ENCODE measurements at regions not wholly inside any gene's neighbourhood (a gene's known extent, or its start where the extent isn't known, plus 50 kb on each side); places are given as distances from the start of the nearest gene placed in this dataset.
A peak's percentile ranks its signal among the peaks of the same experiment; 100 is the strongest.

- Histone ChIP-seq H3K36me3 (ENCODE audit: insufficient read depth, insufficient read length, low read length) (no peaks in the 10 kb centered on the region), H3K4me1 (ENCODE audit: insufficient read depth, insufficient read length) (peaks cover 5% of the 10 kb centered on the region), H3K9ac (ENCODE audit: insufficient read length, low read depth) (no peak overlapping the region), H3K9me3 (ENCODE audit: insufficient read depth, low read length) (no peaks in the 10 kb centered on the region), H3K4me3 (ENCODE audit: insufficient read length, low read depth) (no peak overlapping the region), H3K27me3 (ENCODE audit: insufficient read depth, insufficient read length) (no peaks in the 10 kb centered on the region)
- DNase-seq (ENCODE audit: low read depth, low spot score): no peak
- no peak for TF ChIP-seq ZNF274 (IDR thresholded peaks at IDR 0.05; ENCODE audit: low read depth, low read length)
- TF ChIP-seq YY1 (IDR thresholded peaks at IDR 0.05; ENCODE audit: insufficient read depth, insufficient read length): no peak
- TF ChIP-seq SUZ12 (IDR thresholded peaks at IDR 0.05; ENCODE audit: extremely low read depth, insufficient read depth, insufficient read length): no peak
Observed at GRCh38 chr1:200333329-200333728, 76.5 kb downstream of the ZNF281 start.

DNA sequence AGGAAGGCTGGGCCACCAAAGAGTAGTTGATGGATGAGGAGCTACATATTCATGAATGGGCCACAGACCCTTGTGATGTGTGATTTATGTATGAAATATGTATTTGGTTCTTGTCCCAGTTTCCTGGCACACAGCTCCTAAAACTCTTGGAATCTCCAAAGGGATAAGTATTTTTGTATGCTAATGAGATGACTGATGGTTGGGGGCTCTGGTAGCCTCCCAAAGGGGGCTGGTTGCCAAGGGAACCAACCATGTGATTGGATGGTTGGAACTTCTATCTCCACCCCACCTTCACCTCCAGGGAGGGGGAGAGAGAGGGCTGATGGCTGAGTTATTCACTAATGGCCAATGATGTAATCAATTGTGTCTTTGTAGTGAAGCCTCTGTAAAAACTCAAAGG is 77.1 kb downstream of the ZNF281 start:
- H3K27me3 ChIP-seq (ENCODE audit: insufficient read depth, insufficient read length): no peaks in the 10 kb centered on the region

DNA sequence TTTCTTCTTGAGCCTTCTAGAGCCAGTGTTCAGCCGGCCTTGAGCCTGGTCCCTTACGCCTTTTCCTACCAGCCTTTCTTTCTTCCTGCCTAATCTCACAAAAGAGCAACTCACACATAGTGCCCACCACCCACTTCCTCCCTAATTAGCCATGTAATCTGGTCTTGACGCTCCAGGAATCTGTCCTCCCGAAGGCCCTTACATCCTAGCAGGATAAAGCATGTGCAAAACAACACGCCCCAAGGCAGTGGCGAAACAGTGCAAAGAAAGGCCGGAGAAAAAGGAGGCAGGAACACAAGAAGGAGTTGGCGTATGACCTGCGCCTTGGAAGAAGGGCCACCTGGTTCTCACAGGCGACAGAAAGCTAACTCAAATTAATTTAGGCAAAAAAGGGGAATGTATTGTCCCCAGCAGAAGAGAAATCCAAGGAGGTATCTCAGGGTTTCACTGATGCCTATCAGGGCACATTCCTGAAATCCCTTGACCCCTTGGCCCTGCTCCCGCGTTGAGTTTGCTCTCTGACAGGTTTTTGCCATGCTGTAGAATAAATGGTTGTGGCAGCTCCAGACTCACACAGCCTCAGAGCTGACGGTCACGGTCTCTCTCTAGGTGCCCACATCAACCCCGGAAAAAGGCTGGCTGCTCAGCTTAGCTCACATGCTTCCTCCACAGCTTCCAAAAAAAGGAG is 79.0 kb downstream of the ZNF281 start:
- TF ChIP-seq YY1 (IDR thresholded peaks at IDR 0.05; ENCODE audit: insufficient read depth, insufficient read length) (no peak), ZNF274 (IDR thresholded peaks at IDR 0.05; ENCODE audit: low read depth, low read length) (no peak), SUZ12 (IDR thresholded peaks at IDR 0.05; ENCODE audit: extremely low read depth, insufficient read depth, insufficient read length) (no peak)
- no peak overlapping the region for H3K9ac ChIP-seq (ENCODE audit: insufficient read length, low read depth)
- H3K9me3 ChIP-seq (ENCODE audit: insufficient read depth, low read length): no peaks in the 10 kb centered on the region
- no peaks in the 10 kb centered on the region for H3K27me3 ChIP-seq (ENCODE audit: insufficient read depth, insufficient read length)
- H3K4me1 ChIP-seq (ENCODE audit: insufficient read depth, insufficient read length): peaks cover 5% of the 10 kb centered on the region
- H3K36me3 ChIP-seq (ENCODE audit: insufficient read depth, insufficient read length, low read length): no peaks in the 10 kb centered on the region
- peak; percentile 66 for DNase-seq (ENCODE audit: low read depth, low spot score)
- H3K4me3 ChIP-seq (ENCODE audit: insufficient read length, low read depth): no peak overlapping the region

More for the DNA sequence above, 77.1 kb downstream of the ZNF281 start:
- DNase-seq (ENCODE audit: low read depth, low spot score): no peak
- no peaks in the 10 kb centered on the region for H3K36me3 ChIP-seq (ENCODE audit: insufficient read depth, insufficient read length, low read length)
- TF ChIP-seq YY1 (IDR thresholded peaks at IDR 0.05; ENCODE audit: insufficient read depth, insufficient read length) (no peak), SUZ12 (IDR thresholded peaks at IDR 0.05; ENCODE audit: extremely low read depth, insufficient read depth, insufficient read length) (no peak), ZNF274 (IDR thresholded peaks at IDR 0.05; ENCODE audit: low read depth, low read length) (no peak)
- peaks cover 5% of the 10 kb centered on the region for H3K4me1 ChIP-seq (ENCODE audit: insufficient read depth, insufficient read length)
- no peak overlapping the region for H3K9ac ChIP-seq (ENCODE audit: insufficient read length, low read depth)
- H3K9me3 ChIP-seq (ENCODE audit: insufficient read depth, low read length): no peaks in the 10 kb centered on the region
- no peak overlapping the region for H3K4me3 ChIP-seq (ENCODE audit: insufficient read length, low read depth)

GRCh38 chr1:200329208-200329882 is 80.5 kb downstream of the ZNF281 start:
- no peak overlapping the region for H3K9ac ChIP-seq (ENCODE audit: insufficient read length, low read depth)
- no peak overlapping the region for H3K4me3 ChIP-seq (ENCODE audit: insufficient read length, low read depth)
- TF ChIP-seq YY1 (IDR thresholded peaks at IDR 0.05; ENCODE audit: insufficient read depth, insufficient read length): no peak
- no peak for TF ChIP-seq SUZ12 (IDR thresholded peaks at IDR 0.05; ENCODE audit: extremely low read depth, insufficient read depth, insufficient read length)
- TF ChIP-seq ZNF274 (IDR thresholded peaks at IDR 0.05; ENCODE audit: low read depth, low read length): no peak
- no peaks in the 10 kb centered on the region for H3K36me3 ChIP-seq (ENCODE audit: insufficient read depth, insufficient read length, low read length)
- no peak for DNase-seq (ENCODE audit: low read depth, low spot score)
- peaks cover 5% of the 10 kb centered on the region for H3K4me1 ChIP-seq (ENCODE audit: insufficient read depth, insufficient read length)
- H3K9me3 ChIP-seq (ENCODE audit: insufficient read depth, low read length): 0 out of 2 replicates have a peak, but pooled peaks cover 2% of the 10 kb centered on the region
- no peaks in the 10 kb centered on the region for H3K27me3 ChIP-seq (ENCODE audit: insufficient read depth, insufficient read length)

DNA sequence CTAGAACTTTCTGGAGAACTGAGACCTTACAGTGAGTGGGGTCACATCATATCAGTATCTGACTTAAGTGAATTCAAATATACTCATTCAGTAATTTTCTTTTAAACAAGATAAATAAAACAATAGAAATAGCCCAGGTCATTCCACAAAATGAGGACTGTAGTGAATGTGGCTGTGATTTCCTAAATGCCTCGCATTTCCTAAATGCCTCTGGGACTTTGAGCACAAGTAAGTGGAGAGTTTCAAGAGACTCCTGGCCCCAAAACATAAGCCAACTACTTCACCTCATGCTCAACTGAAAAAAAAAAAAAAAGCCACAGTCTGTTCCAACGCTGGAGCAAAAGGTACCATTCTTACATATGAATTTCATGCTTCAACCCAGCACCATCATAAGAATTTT is 81.5 kb downstream of the ZNF281 start:
- Histone ChIP-seq H3K9ac (ENCODE audit: insufficient read length, low read depth) (no peak overlapping the region), H3K27me3 (ENCODE audit: insufficient read depth, insufficient read length) (no peaks in the 10 kb centered on the region), H3K9me3 (ENCODE audit: insufficient read depth, low read length) (peaks cover 9% of the 10 kb centered on the region; the same call in 1 of the 2 replicates), H3K4me1 (ENCODE audit: insufficient read depth, insufficient read length) (peaks cover 5% of the 10 kb centered on the region), H3K36me3 (ENCODE audit: insufficient read depth, insufficient read length, low read length) (no peaks in the 10 kb centered on the region), H3K4me3 (ENCODE audit: insufficient read length, low read depth) (no peak overlapping the region)
- DNase-seq (ENCODE audit: low read depth, low spot score): no peak
- no peak for TF ChIP-seq YY1 (IDR thresholded peaks at IDR 0.05; ENCODE audit: insufficient read depth, insufficient read length)
- TF ChIP-seq SUZ12 (IDR thresholded peaks at IDR 0.05; ENCODE audit: extremely low read depth, insufficient read depth, insufficient read length): no peak
- no peak for TF ChIP-seq ZNF274 (IDR thresholded peaks at IDR 0.05; ENCODE audit: low read depth, low read length)

DNA sequence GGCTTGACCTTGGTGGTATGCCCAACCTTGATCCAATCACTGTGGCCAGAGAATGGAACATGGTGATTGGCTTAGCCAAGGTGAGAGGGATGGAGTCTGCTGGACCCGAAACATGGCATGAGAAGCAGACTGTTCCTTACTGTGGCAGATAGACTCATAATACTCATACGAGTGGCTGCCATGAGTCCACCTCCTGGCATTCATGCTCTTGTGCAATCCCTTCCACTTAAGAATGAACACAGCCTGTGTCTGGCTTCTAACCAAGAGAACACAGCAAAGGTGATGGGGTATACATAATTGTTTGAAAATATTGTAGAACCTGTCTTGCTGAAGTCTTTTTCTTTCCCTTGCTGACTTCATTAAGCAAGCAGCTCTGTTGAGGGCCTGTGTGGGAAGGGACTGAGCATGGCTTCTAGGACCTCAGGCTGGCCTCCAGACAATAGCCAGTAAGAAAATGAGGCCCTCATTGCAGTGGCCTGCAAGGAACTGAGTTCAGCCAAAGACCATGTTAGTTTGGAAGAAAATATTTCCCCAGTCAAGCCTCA is 85.9 kb downstream of the ZNF281 start:
- no peaks in the 10 kb centered on the region for H3K36me3 ChIP-seq (ENCODE audit: insufficient read depth, insufficient read length, low read length)
- peaks cover 9% of the 10 kb centered on the region; the same call in 1 of the 2 replicates for H3K9me3 ChIP-seq (ENCODE audit: insufficient read depth, low read length)
- no peak for DNase-seq (ENCODE audit: low read depth, low spot score)
- H3K9ac ChIP-seq (ENCODE audit: insufficient read length, low read depth): no peak overlapping the region
- TF ChIP-seq SUZ12 (IDR thresholded peaks at IDR 0.05; ENCODE audit: extremely low read depth, insufficient read depth, insufficient read length): no peak
- TF ChIP-seq ZNF274 (IDR thresholded peaks at IDR 0.05; ENCODE audit: low read depth, low read length): no peak
- TF ChIP-seq YY1 (IDR thresholded peaks at IDR 0.05; ENCODE audit: insufficient read depth, insufficient read length): no peak
- H3K4me3 ChIP-seq (ENCODE audit: insufficient read length, low read depth): no peak overlapping the region
- no peaks in the 10 kb centered on the region for H3K27me3 ChIP-seq (ENCODE audit: insufficient read depth, insufficient read length)
- no peaks in the 10 kb centered on the region for H3K4me1 ChIP-seq (ENCODE audit: insufficient read depth, insufficient read length)

DNA sequence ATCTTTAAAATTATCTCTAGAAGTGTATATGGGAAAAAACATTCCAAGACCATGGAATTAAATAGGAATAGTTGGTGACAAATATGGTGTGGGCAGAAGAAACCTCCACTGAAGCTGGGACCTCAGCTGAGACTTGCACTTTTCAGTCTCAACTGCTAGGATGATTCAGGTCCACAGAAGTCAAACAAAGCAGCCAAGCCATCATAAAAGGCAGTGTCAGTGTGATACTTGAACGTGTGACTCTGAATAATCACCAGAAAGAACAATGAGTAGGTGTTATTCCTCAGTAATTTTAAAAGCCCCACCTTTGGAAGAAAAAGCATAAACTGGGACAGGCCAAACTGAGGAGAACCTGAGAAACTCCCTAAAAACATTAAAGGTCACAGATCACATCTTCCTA is 90.7 kb downstream of the ZNF281 start:
- peaks cover 5% of the 10 kb centered on the region; the same call in 1 of the 2 replicates for H3K9me3 ChIP-seq (ENCODE audit: insufficient read depth, low read length)
- no peaks in the 10 kb centered on the region for H3K4me1 ChIP-seq (ENCODE audit: insufficient read depth, insufficient read length)
- no peak overlapping the region for H3K4me3 ChIP-seq (ENCODE audit: insufficient read length, low read depth)
- H3K36me3 ChIP-seq (ENCODE audit: insufficient read depth, insufficient read length, low read length): no peaks in the 10 kb centered on the region
- TF ChIP-seq YY1 (IDR thresholded peaks at IDR 0.05; ENCODE audit: insufficient read depth, insufficient read length) (no peak), SUZ12 (IDR thresholded peaks at IDR 0.05; ENCODE audit: extremely low read depth, insufficient read depth, insufficient read length) (no peak), ZNF274 (IDR thresholded peaks at IDR 0.05; ENCODE audit: low read depth, low read length) (no peak)
- H3K27me3 ChIP-seq (ENCODE audit: insufficient read depth, insufficient read length): no peaks in the 10 kb centered on the region
- no peak for DNase-seq (ENCODE audit: low read depth, low spot score)
- no peak overlapping the region for H3K9ac ChIP-seq (ENCODE audit: insufficient read length, low read depth)
